ENCODE measurements at regions not wholly inside any gene's neighbourhood (a gene's known extent, or its start where the extent isn't known, plus 50 kb on each side); places are given as distances from the start of the nearest gene placed in this dataset.

- Histone ChIP-seq H3K4me3 (ENCODE audit: low read depth, low read length) (no peak overlapping the region), H3K36me3 (ENCODE audit: control insufficient read depth, insufficient read depth, low read length) (no peaks in the 10 kb centered on the region), H3K27me3 (ENCODE audit: control insufficient read depth, insufficient read depth, low read length) (no peaks in the 10 kb centered on the region)
- DNase-seq (ENCODE audit: low read depth) (no peak), FAIRE-seq (no peak)
- no peak for TF ChIP-seq CTCF (IDR thresholded peaks at IDR 0.05; ENCODE audit: insufficient read depth, low read length, severe bottlenecking)
Observed at GRCh38 chr2:16817305-16818202, 151.9 kb upstream of the CYRIA start.

GRCh38 chr2:16816522-16816921 lies 150.9 kb upstream of the CYRIA start:
- H3K36me3 ChIP-seq (ENCODE audit: control insufficient read depth, insufficient read depth, low read length): no peaks in the 10 kb centered on the region
- DNase-seq (ENCODE audit: low read depth): no peak
- TF ChIP-seq CTCF (IDR thresholded peaks at IDR 0.05; ENCODE audit: insufficient read depth, low read length, severe bottlenecking): no peak
- no peak overlapping the region for H3K4me3 ChIP-seq (ENCODE audit: low read depth, low read length)
- FAIRE-seq: no peak
- H3K27me3 ChIP-seq (ENCODE audit: control insufficient read depth, insufficient read depth, low read length): no peaks in the 10 kb centered on the region

- no peak for TF ChIP-seq CTCF (IDR thresholded peaks at IDR 0.05; ENCODE audit: insufficient read depth, low read length, severe bottlenecking)
- no peak overlapping the region for H3K4me3 ChIP-seq (ENCODE audit: low read depth, low read length)
- H3K27me3 ChIP-seq (ENCODE audit: control insufficient read depth, insufficient read depth, low read length): no peaks in the 10 kb centered on the region
- FAIRE-seq: no peak
- DNase-seq (ENCODE audit: low read depth): no peak
- no peaks in the 10 kb centered on the region for H3K36me3 ChIP-seq (ENCODE audit: control insufficient read depth, insufficient read depth, low read length)
Observed at GRCh38 chr2:16816016-16816415, 150.4 kb upstream of the CYRIA start.

GRCh38 chr2:16813593-16813992 lies 148.0 kb upstream of the CYRIA start:
- FAIRE-seq: no peak
- Histone ChIP-seq H3K36me3 (ENCODE audit: control insufficient read depth, insufficient read depth, low read length) (no peaks in the 10 kb centered on the region), H3K4me3 (ENCODE audit: low read depth, low read length) (no peak overlapping the region), H3K27me3 (ENCODE audit: control insufficient read depth, insufficient read depth, low read length) (no peaks in the 10 kb centered on the region)
- TF ChIP-seq CTCF (IDR thresholded peaks at IDR 0.05; ENCODE audit: insufficient read depth, low read length, severe bottlenecking): no peak
- no peak for DNase-seq (ENCODE audit: low read depth)

GRCh38 chr2:16798472-16798871 lies 132.8 kb upstream of the CYRIA start:
- FAIRE-seq: no peak
- no peak for TF ChIP-seq CTCF (IDR thresholded peaks at IDR 0.05; ENCODE audit: insufficient read depth, low read length, severe bottlenecking)

GRCh38 chr2:16791496-16791895 lies 125.9 kb upstream of the CYRIA start:
- Histone ChIP-seq H3K36me3 (ENCODE audit: control insufficient read depth, insufficient read depth, low read length) (no peaks in the 10 kb centered on the region), H3K4me3 (ENCODE audit: low read depth, low read length) (no peak overlapping the region), H3K27me3 (ENCODE audit: control insufficient read depth, insufficient read depth, low read length) (no peaks in the 10 kb centered on the region)
- FAIRE-seq: no peak
- peak; percentile 27 for DNase-seq (ENCODE audit: low read depth)
- TF ChIP-seq CTCF (IDR thresholded peaks at IDR 0.05; ENCODE audit: insufficient read depth, low read length, severe bottlenecking): no peak

More at GRCh38 chr2:16798472-16798871, 132.8 kb upstream of the CYRIA start:
- H3K36me3 ChIP-seq (ENCODE audit: control insufficient read depth, insufficient read depth, low read length): no peaks in the 10 kb centered on the region
- no peak overlapping the region for H3K4me3 ChIP-seq (ENCODE audit: low read depth, low read length)
- no peak for DNase-seq (ENCODE audit: low read depth)
- H3K27me3 ChIP-seq (ENCODE audit: control insufficient read depth, insufficient read depth, low read length): no peaks in the 10 kb centered on the region

Data from bronchial epithelial cell (primary cell).